ENCODE measurements at regions not wholly inside any gene's neighbourhood (a gene's known extent, or its start where the extent isn't known, plus 50 kb on each side); places are given as distances from the start of the nearest gene placed in this dataset.

- H3K4ac ChIP-seq (ENCODE audit: low read depth, low read length), result no peak overlapping the region
- no peak overlapping the region for H3K4me2 ChIP-seq (ENCODE audit: insufficient read depth, insufficient read length, low read length)
- H3K23me2 ChIP-seq (ENCODE audit: insufficient read length, low read depth, low read length, poor library complexity, severe bottlenecking), result no peaks in the 10 kb centered on the region
- H2BK5ac ChIP-seq (ENCODE audit: insufficient read length, low read length), result no peak overlapping the region
- H3T11ph ChIP-seq (ENCODE audit: low read length), result no peak overlapping the region
- H3K9ac ChIP-seq (ENCODE audit: extremely low read depth, insufficient read length, low read length), result no peak overlapping the region
- no peak overlapping the region for H4K8ac ChIP-seq (replicated peaks; ENCODE audit: insufficient read length, low read depth, low read length)
- H3K9me3 ChIP-seq (ENCODE audit: control insufficient read depth, low read depth, low read length), result peaks cover 51% of the 10 kb centered on the region
- H3K27ac ChIP-seq (ENCODE audit: insufficient read length, low read depth, low read length), result no peak overlapping the region
- no peaks in the 10 kb centered on the region for H3K4me1 ChIP-seq (ENCODE audit: insufficient read depth, low read length)
- no peak overlapping the region for H3K4me3 Mint-ChIP-seq
- DNase-seq, result no peak
- H3K27me3 Mint-ChIP-seq (ENCODE audit: low read depth), result peaks cover 100% of the 10 kb centered on the region
- no peak overlapping the region for H2BK15ac ChIP-seq (ENCODE audit: low read depth, low read length)
- no peak overlapping the region for H3K56ac ChIP-seq (ENCODE audit: insufficient read length, low read depth, low read length)
- H3K27me3 ChIP-seq (ENCODE audit: insufficient read depth, low read length), result peaks cover 74% of the 10 kb centered on the region
- H3K36me3 Mint-ChIP-seq (ENCODE audit: insufficient read depth in 1 of 3, low read depth in 3 of 3), result peaks cover 0 to 9% (median 2%) of the 10 kb centered on the region in 3 experiments; a peak in 4 of 7 replicates
- no peak overlapping the region for H2BK20ac ChIP-seq (ENCODE audit: low read depth, low read length, poor library complexity, severe bottlenecking)
- no peaks in the 10 kb centered on the region for H3K79me2 ChIP-seq (ENCODE audit: insufficient read depth, low read length)
- H2AFZ ChIP-seq (ENCODE audit: low read length), result no peak overlapping the region
- peaks cover 75 to 80% of the 10 kb centered on the region in 2 experiments for H3K9me3 Mint-ChIP-seq
- no peak overlapping the region for H3K14ac ChIP-seq (ENCODE audit: insufficient read depth, low read length)
- H2AK5ac ChIP-seq (ENCODE audit: insufficient read length, low read length), result no peak overlapping the region
- no peaks in the 10 kb centered on the region for H3K79me1 ChIP-seq (ENCODE audit: insufficient read depth, low read depth, low read length, poor library complexity, severe bottlenecking)
- no peak overlapping the region for H3K18ac ChIP-seq (ENCODE audit: insufficient read length, low read depth, low read length)
- H3K4me1 Mint-ChIP-seq, result peaks cover 0 to 6% of the 10 kb centered on the region in 2 experiments; a peak in 1 of 4 replicates
- H2BK120ac ChIP-seq (ENCODE audit: low read depth, low read length, poor library complexity, severe bottlenecking), result no peak overlapping the region
- TF ChIP-seq CTCF (conservative IDR thresholded peaks at IDR 0.05), result no peak
- WGBS (ENCODE audit: extremely low coverage, insufficient read length, low lambda C conversion rate), result no CpG with 5 or more reads among the region's 2 CpGs
- no peaks in the 10 kb centered on the region for H4K20me1 ChIP-seq (ENCODE audit: control insufficient read depth, insufficient read depth, insufficient read length)
- no peak overlapping the region for H2BK12ac ChIP-seq (ENCODE audit: insufficient read length, low read depth, low read length)
- no peak overlapping the region for H4K91ac ChIP-seq (ENCODE audit: insufficient read length, low read depth, low read length)
- H4K5ac ChIP-seq (ENCODE audit: insufficient read length, low read depth, low read length), result no peak overlapping the region
- H3K23ac ChIP-seq (ENCODE audit: insufficient read length, low read depth, low read length), result no peak overlapping the region
- no peak overlapping the region for H3K27ac Mint-ChIP-seq
Measured at GRCh38 chrX:147693511-147693910, 218.2 kb upstream of the FMR1 start.

Measured in H9 (cell line).